DMS79 (cell line): ENCODE measurements at regions not wholly inside any gene's neighbourhood (a gene's known extent, or its start where the extent isn't known, plus 50 kb on each side); places are given as distances from the start of the nearest gene placed in this dataset.
"Not testable (repeated sequence)": the region's sequence is repeated elsewhere in the genome, so short reads cannot be mapped to it uniquely, and the experiment has no call there.

Source experiments
- DNase-seq: peaks from one replicate; lab custom pipeline; 2025; lab: John Stamatoyannopoulos, UW

DNA sequence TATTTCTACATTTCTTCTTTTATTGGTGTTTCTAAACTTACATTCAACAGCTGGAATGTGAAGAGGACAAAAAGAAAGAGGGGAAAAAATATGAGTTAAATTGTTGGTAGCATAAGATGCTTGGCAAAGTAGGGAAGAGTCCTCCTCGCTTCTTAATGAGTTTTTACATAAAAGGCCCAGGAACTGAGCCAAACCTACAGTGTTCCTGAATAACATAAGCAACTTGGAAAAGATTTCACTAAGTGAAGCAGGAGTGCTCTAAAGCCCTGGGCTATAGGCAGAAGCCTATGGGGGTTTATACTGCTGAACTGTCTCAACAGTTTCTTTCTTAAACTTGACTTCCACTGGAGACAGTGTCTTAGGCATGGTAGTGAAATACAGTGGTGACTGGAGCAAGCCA lies 115.0 kb upstream of the USP25 start:
- no peak for DNase-seq

DNA sequence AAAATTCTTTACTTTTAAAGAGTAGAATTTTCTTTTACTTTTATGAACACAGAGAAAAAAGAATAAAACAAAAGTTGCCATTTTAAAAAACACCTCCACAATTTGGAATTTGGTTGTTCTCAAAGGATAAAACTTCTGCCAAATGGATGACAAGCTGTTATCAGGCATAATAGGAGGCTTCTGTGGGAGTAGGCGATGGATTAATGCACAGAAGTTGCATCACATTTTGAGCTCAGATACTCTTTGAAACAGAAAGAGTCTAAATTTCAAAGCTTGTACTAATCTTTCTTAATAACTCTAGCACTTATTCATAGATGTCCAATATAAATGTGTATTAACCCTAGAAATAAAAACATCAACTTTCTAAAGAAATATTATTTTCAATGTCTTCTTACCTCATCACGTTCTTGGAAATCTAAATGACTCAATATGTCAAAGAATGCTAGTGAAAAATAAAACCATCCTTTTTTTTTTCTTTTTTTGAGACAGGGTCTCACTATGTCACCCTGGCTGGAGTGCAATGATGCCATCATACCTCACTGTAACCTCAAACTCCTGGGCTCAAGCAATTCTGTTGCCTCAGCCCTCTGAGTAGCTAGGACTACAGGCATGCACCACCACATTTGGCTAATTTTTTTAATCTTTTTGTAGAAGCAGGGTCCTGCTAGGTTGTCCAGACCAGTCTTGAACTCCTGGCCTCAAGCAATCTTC lies 112.8 kb upstream of the USP25 start:
- DNase-seq = no peak

DNA sequence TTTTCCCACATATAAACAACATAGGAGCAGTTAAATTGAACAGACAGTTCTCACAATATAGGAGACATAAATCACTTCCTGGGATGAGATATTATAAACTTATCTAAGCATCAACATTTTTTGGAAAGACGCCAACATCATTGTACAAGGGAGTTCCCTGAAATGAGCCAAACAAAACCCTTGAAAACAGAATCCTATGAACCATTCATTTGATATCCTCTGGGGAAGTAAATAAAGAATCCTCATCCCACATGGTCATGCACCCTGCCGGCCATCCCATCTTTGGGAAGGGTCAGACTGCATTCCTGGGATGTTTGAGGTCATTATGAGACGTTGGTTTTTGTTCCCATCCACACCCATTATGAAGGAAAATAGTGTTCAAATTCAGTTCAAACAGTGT lies 111.8 kb upstream of the USP25 start:
- no peak for DNase-seq

DNA sequence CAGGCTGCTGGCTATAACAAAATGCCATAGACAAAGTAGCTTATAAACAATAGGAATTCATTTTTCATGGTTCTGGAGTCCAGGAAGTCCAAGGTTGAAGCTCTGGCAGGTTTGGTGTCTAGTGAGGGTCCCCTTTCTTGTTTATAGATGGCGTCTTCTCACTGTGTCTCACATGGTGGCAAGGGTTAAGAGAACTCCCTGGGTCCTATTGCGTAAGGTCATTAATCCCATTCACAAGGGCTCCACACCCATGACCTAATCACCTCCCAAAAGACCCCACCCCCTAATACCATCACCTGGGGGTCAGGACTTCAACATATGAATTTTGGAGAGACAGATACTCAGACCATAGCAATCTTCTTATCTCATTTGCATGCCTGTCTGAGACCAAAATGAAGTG lies 108.9 kb upstream of the USP25 start:
- DNase-seq = no peak

DNA sequence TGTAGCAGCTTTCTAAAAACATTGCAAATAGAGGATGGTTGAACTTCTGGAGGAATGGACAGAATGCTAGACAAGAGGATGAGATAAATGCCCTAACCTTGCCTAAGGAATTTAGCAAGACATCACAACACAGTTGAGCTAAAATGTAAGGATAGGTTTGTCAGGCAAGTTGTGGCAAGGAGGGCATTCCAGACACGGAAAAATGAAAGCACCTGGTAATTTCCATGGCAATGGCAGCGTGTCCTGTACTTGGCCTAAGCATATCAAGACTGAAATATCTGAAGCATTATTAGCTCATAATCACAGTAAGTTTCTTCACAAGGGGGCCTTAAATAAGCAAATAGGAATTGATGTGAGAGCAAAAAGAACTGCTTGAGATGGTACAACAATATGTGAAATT lies 105.1 kb upstream of the USP25 start:
- no peak for DNase-seq

DNA sequence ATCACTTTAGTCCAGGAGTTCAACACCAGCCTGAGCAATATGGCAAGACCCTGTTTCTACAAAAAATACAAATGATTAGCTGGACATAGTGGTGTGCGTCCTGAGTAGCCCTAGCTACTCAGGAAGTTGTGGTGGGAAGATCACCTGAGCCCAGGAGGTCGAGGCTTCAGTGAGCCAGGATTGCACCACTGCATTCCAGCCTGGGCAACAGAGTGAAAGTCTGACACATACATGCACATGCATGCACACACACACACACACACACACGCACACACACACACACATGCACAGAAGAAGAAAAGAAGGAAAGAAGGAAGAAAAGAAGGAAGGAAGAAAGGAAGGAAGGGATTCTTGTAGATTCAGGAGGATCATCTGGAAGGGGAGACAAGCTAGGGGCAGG lies 104.4 kb upstream of the USP25 start:
- no peak for DNase-seq

DNA sequence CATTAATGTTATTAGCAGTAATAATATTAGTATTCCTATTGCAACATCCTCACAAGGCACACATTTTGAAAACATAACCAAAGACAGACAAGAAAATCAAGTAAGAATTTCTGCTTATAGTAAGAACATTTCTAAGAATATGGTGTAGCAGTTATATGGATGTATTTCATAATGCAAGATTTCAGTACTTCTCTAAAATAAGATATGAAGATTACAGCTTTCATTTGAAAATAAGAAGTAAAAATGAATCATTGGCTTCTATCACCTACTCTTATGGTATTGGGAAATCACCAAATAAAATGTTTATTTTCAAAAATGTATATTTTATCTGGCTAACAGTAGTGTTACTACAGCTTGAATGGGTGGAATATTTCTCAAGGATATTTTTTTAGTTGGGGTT lies 103.8 kb upstream of the USP25 start:
- no peak for DNase-seq

DNA sequence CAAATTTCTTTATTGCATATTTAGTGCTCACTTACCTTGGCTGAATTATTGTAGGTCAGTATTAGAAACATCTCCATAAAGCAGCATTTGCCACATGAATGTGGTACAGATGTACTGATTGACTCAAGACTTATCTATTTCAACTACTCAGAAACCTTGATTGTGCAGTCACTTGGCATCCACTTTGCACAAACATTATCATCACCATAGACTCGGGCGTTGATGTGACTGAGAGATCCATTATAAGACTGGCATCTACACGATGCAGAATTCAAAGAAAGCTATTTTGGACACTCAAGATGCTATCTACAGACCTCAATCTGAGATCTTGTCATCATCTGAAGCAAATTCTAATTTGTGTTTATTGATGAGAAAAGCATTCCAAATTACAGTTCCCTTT lies 102.8 kb upstream of the USP25 start:
- no peak for DNase-seq

DNA sequence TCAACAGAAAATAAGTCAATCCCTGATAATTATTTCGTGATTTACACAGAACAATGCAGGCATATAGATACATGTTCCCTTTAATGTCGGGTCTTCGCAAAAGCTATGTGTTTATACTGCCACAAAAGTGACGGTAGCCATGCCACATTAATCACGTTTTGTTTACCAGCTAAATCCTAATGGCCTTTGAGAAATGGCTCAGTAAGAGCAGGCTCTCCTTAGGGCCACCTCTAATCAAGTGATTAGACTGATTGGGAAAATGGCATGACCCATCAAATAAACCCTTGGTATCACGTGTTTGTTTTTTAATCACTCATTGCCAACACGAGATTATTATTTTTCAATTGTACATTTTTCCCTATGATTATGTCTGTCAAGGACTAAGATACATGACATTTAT lies 102.0 kb upstream of the USP25 start:
- no peak for DNase-seq

DNA sequence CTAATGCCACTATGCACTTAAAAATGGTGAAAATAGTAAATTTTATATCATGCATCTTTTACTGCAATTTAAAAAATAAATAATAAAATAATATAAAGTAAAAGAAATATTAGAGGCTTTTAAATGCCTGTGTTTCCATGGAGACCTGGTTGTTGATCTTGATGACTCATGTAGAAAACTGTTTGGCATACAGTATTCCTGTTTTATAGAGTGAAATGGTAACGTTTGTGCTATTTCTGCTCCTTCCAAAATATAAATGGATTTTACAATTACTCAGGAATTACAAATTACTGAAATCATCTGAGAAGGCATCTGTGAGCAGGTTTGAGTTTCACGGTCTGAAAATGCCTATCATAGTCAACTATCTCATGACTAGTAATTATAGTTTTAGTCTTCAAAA lies 98.4 kb upstream of the USP25 start:
- DNase-seq = no peak

DNA sequence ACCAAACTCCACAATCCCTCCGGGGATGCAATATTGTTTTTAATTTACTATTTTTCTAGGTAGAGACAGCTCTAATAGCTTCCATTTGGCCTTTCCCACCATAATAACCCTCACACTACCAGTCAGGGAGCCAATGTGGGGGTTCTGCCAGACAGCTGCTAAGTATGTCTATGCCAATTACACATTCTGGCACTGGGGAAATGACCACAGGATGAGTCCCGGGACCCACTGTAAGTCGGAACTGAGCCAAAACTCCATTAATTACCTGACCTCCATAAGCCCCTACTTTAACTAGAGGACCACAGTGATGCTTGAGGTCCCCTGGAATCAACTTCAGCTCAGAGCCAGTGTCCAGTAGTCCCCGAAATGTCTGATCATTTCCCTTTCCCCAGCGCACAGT lies 95.2 kb upstream of the USP25 start:
- not testable (repeated sequence) for DNase-seq

DNA sequence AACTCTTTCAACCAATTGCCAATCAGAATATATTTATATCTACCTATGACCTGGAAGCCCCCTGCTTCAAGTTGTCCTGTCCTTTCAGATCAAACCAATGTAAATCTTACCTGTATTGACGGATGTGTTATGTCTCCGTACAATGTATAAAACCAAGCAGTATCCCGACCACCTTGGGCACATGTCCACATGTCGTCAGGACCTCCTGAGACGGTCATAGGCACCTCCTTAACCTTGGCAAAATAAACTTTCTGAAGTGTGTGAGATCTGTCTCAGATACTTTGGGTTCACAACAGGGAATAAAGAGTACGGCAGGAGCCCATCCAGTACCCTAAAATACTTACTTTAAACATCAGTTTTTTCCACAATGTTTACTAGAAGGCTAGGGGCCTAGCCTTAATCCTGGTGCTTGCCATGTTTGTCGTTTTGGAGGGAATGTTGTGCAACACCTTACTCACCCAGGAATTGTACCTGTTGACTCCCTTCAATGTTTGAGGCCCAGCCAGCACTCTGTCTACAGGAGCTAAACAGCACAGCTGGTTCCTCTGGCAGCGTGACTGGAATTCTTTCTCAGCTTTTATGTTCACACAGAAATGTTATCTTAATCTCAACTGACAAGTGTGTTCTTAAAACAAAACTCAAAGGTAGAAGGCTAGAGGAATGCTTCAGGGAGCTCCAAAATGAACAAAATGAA lies 90.8 kb upstream of the USP25 start:
- DNase-seq = no peak

DNA sequence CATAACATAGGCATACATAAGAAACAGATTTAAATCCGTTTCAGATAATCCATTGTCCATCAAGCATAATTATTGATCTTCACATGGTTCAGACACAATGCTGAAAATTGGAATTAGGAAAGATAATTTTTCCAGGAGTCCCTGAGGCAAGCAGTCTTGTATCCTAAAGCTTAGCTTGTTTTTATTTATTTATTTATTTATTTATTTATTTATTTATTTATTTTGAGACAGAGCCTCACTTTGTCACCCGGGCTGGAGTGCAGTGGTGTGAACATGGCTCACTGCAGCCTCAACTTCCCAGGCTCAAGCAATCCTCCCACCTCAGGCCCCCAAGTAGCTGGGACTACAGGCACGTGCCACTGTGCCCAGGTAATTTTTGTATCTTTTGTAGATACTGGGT lies 89.7 kb upstream of the USP25 start:
- DNase-seq = not testable (repeated sequence)

DNA sequence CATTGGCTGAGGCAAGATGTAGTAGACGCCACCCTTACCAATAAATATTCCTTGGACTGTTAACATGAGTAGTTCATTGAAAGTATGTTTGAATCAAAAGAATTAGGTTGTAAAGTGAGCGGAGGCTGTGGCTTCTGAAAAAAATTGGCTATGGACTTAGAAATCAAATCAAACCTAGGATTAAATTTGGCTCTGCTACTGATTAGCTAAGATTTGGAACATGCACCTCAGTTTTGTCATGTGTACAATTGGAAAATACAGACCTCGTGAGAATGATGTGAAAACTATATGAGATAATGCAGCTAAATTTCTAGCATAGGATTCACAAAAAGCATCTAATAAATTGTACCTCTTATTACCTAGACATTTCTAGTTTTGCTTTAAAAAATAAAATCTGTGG lies 85.3 kb upstream of the USP25 start:
- DNase-seq = no peak

DNA sequence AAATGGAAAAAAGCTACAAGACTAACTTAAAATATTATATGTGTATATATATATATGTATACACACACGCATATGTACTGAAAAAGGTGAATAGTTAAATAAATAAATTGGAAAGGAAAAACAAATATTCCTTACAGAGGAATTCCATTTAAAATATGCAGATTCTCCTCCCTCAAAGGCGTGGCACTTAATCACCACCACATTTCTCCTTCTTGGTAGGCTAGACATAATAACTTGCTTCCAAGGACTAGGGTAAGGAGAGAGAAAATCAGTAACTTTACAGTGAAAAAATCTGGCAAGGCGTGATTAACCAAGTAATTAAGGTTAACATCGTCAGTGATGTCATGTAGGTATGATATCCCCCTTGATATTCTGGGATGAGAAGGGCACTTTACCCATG lies 84.0 kb upstream of the USP25 start:
- DNase-seq = no peak

DNA sequence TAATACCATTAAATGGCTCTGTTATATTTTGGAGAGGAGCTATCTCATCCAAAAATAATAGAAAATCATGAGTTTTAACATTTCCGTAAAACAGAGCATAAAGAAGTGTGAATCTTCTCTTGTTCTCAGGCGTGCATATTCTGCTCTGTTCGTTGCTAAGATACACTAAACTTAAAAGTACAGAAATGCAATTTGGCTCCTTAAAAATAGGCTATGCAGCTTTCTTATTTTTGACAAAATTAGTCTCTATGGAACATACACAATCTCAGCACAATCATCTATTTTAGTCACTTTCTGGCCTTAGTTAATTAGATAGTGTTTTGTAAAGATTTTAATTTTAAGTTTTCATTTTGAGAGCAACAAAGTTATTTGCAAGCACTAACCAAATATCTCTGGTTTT lies 79.0 kb upstream of the USP25 start:
- DNase-seq = no peak

DNA sequence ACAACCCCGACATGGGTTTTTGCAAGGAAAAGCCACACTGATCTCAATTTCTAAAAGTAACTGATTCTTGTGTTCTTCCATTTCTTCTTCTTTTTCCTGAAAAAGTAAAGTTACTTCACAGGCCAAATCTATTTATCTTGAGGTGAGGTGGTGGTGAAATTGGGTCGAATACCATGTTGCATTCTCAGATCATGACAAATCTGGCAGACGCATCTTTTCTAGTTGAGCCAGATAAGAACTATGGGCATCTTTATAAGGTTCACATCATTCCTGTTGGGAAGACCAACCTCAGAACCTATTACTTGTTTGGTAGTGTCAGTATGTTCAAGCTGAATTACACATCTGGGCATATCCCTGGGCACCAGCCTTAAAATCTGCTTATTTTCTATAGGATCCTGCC lies 78.6 kb upstream of the USP25 start:
- DNase-seq = no peak

DNA sequence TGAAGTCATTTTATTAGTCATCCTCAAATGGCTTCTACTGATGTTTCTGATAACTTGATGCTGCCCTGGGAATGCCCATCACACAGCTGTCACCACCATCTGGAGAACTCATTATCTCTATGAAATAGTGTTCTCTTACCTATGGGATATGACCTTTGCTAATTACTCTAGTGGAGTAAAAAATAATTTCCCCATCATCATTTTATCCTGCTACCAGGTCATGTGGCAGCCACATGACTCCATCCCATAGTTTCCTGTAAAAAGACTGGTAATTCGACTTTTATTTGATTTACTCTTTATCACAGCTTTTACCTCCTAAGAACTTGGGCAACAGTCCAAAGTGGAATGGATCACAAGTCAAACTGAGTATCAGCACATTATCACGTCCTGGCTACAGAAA lies 76.1 kb upstream of the USP25 start:
- no peak for DNase-seq

DNA sequence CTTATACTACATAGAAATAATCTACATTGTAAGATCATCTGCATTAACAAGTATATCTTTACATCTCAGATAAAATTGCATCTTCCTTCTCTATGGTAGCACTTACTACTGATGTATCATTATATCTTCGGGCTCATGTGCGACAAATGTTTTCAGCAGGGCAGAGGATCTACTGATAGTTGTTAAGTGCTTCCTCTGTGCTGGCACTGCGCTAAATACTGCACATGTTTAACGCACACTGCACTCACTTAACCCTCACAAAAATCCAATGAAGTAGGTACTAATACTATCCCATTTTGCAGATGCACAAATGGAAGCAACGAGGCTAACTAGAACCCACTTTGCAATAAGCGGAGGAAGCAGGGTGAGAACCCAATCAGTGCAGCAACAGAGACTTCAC lies 75.6 kb upstream of the USP25 start:
- no peak for DNase-seq

DNA sequence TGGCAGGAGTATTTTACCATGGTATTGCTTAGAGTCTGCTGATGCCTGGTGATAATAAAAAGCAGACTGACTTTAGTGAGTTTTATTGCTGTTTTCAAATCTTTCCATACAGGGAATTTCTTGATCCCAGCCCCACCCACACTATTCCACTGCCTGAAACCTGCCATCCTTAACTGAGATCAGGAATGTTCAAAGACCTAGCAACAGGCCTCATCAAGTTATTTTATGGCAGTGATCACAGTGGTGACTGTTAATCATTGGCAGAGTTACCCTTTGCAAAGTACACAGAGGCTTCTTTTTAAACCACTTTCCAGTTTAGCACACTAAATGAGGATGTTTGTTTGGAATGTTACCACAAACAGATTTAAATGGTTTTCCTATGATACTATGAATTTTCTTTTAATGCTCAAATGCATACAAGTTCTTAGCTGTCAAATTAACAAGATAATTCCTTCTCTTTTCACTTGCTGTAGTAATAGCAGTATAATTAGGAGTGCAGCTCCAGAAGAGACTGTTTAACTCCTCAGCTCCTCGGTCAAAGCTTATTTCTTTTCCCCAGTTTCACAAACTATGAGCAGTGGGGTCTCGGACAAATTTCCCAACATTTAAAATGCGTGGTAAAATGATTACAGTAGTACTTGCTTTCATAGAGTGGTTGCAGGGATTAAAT lies 69.9 kb upstream of the USP25 start:
- DNase-seq = no peak

DNA sequence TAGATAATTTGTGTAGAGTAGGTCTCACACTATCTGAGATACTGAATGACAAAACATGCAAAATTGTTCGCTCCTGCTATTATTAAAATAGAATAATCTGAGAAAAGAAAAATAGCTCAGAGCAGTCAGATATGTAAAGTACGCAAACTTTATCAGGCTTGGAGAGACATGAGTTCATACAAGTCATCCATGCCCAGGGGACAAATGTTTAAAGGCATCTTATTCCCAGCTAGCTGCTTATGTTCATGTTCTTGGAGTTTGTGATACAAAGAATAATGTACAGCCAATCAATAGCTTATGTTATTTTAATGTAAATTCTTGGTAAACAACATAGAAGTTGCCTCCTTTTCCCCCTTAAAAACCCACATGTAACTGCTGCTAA lies 69.4 kb upstream of the USP25 start:
- DNase-seq = no peak

DNA sequence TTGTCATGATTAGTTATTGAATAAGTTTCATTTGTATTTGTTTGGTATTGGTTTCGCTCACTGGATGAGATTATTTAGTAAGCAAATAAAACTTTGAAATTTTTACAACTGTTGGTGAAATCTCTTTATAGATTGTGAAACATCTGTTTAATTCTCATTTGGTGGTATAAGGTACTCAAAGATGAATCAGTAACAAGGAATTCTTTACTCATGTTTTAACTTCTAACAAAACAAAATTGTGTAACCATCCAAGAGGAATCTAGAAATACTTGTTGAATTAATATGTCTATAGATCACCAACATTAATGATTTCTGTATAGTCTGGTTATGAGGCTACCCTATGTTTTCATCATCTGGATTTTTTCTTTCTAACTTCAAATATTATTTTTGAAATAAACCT lies 62.8 kb upstream of the USP25 start:
- no peak for DNase-seq

DNA sequence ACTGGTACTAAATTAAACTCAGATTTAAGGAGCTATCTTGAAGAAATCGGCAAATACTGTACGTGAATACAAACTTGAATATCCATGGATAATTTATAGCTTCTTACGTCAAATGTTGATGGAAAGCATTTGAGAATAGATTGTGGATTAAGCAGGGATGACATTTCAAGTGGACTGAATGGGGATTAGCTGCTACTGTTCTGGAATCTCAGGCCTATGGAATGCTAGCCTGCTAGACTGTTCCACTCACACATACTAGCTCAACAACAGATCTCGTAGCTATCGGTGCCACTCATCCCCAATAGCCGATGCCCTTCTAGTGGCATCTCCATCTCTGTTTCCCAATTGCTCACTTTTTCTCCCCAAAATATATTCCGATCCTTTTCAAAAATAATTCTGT lies 62.0 kb upstream of the USP25 start:
- no peak for DNase-seq

DNA sequence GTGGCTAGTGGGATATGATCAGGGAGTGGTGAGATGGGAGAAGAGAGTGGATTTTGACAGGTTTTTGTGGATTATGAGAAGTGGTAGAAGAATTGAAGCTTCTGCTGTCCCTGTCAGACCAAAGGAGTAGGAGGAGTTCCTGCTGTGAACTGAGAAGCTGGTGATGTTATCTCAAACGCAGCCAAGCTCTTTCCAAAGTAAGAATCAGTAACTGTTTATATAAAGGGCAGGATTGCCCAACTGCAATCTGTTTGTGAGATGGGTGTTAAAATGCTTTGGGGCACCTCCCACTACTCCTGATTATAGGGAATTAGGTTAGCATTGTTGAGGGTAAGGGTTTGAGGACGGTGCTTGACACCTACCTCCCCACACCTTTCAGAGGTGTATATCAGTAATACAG lies 60.5 kb upstream of the USP25 start:
- DNase-seq = no peak
